ENCODE measurements at regions not wholly inside any gene's neighbourhood (a gene's known extent, or its start where the extent isn't known, plus 50 kb on each side); places are given as distances from the start of the nearest gene placed in this dataset.

DNA sequence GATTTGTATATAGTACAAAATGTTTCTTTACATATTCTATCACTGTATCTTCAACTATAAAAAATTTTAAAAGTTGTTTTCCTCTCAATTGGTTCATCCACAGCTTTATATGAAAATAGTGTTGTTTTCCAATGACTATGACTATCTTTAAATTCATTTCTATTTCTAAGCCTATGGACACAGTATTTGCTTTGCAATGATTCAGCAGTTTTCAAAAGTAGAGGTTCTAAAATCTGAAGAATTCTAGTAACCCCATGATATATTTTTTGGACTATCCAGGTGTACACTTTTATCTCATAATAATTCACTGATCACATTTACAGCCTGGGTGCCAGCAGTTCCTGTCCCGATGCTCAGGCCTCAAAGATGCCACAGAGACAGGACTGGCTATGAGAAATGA lies 118.4 kb upstream of the PTPRR start:
- TF ChIP-seq GATA3 (IDR thresholded peaks at IDR 0.05; ENCODE audit: low read depth, low read length) (no peak), GATA2 (IDR thresholded peaks at IDR 0.05; ENCODE audit: low read depth, low read length) (no peak)

All from SH-SY5Y (cell line).